ENCODE measurements at regions not wholly inside any gene's neighbourhood (a gene's known extent, or its start where the extent isn't known, plus 50 kb on each side); places are given as distances from the start of the nearest gene placed in this dataset.

GRCh38 chr18:61239051-61239450, 94.2 kb upstream of the CDH20 start:
- Mint-ChIP-seq H3K36me3 (ENCODE audit: insufficient read depth in 1 of 3, low read depth in 3 of 3) (no peaks in the 10 kb centered on the region), H3K4me1 (no peaks in the 10 kb centered on the region), H3K27ac (no peak overlapping the region), H3K27me3 (ENCODE audit: low read depth) (peaks cover 2% of the 10 kb centered on the region; the same call in 1 of the 2 replicates), H3K4me3 (no peak overlapping the region), H3K9me3 (no peaks in the 10 kb centered on the region; a peak in 2 of 5 replicates)
- H2AK5ac ChIP-seq (ENCODE audit: insufficient read length, low read length), result no peak overlapping the region
- WGBS (ENCODE audit: extremely low coverage, insufficient read length, low lambda C conversion rate), result no CpG with 5 or more reads among the region's 5 CpGs
- H2AFZ ChIP-seq (ENCODE audit: low read length), result no peak overlapping the region
- no peaks in the 10 kb centered on the region for H3K79me1 ChIP-seq (ENCODE audit: insufficient read depth, low read depth, low read length, poor library complexity, severe bottlenecking)
- H3K4me1 ChIP-seq (ENCODE audit: insufficient read depth, low read length), result no peaks in the 10 kb centered on the region
- H3K79me2 ChIP-seq (ENCODE audit: insufficient read depth, low read length), result no peaks in the 10 kb centered on the region
- H3K4ac ChIP-seq (ENCODE audit: low read depth, low read length), result no peak overlapping the region
- no peak overlapping the region for H2BK20ac ChIP-seq (ENCODE audit: low read depth, low read length, poor library complexity, severe bottlenecking)
- H3K23ac ChIP-seq (ENCODE audit: insufficient read length, low read depth, low read length), result no peak overlapping the region
- no peak overlapping the region for H4K91ac ChIP-seq (ENCODE audit: insufficient read length, low read depth, low read length)
- DNase-seq, result no peak
- no peak overlapping the region for H3K27ac ChIP-seq (ENCODE audit: insufficient read length, low read depth, low read length)
- H3T11ph ChIP-seq (ENCODE audit: low read length), result no peak overlapping the region
- no peak overlapping the region for H3K14ac ChIP-seq (ENCODE audit: insufficient read depth, low read length)
- H4K5ac ChIP-seq (ENCODE audit: insufficient read length, low read depth, low read length), result no peak overlapping the region
- no peak overlapping the region for H2BK120ac ChIP-seq (ENCODE audit: low read depth, low read length, poor library complexity, severe bottlenecking)
- H3K9me3 ChIP-seq (ENCODE audit: control insufficient read depth, low read depth, low read length), result no peaks in the 10 kb centered on the region
- H3K18ac ChIP-seq (ENCODE audit: insufficient read length, low read depth, low read length), result no peak overlapping the region
- no peak for TF ChIP-seq CTCF (conservative IDR thresholded peaks at IDR 0.05)
- no peak overlapping the region for H2BK12ac ChIP-seq (ENCODE audit: insufficient read length, low read depth, low read length)
- H4K8ac ChIP-seq (replicated peaks; ENCODE audit: insufficient read length, low read depth, low read length), result no peak overlapping the region
- no peaks in the 10 kb centered on the region for H3K27me3 ChIP-seq (ENCODE audit: insufficient read depth, low read length)
- no peak overlapping the region for H3K56ac ChIP-seq (ENCODE audit: insufficient read length, low read depth, low read length)
- H2BK15ac ChIP-seq (ENCODE audit: low read depth, low read length), result no peak overlapping the region
- no peaks in the 10 kb centered on the region for H3K23me2 ChIP-seq (ENCODE audit: insufficient read length, low read depth, low read length, poor library complexity, severe bottlenecking)
- no peaks in the 10 kb centered on the region for H4K20me1 ChIP-seq (ENCODE audit: control insufficient read depth, insufficient read depth, insufficient read length)
- H2BK5ac ChIP-seq (ENCODE audit: insufficient read length, low read length), result no peak overlapping the region
- no peak overlapping the region for H3K9ac ChIP-seq (ENCODE audit: extremely low read depth, insufficient read length, low read length)
- no peak overlapping the region for H3K4me2 ChIP-seq (ENCODE audit: insufficient read depth, insufficient read length, low read length)
